Karpas-422 (cell line): ENCODE measurements at regions not wholly inside any gene's neighbourhood (a gene's known extent, or its start where the extent isn't known, plus 50 kb on each side); places are given as distances from the start of the nearest gene placed in this dataset.
"Not testable (repeated sequence)": the region's sequence is repeated elsewhere in the genome, so short reads cannot be mapped to it uniquely, and the experiment has no call there.

Source experiments
- DNase-seq: peaks from one replicate; pipeline ENCODE4 v3.0.0-alpha.2; 2015
- H2AFZ ChIP-seq: fragments of 200-600 bp; sonication (generic); 2 replicates; pipeline ENCODE4 v1.6.1; 2014; ENCODE audit warnings: antibody characterized with exemption, low read length, mixed read lengths
- H3K27ac ChIP-seq: fragments of 200-600 bp; sonication (generic); 2 replicates; pipeline ENCODE4 v1.5.1; 2014; ENCODE audit warnings: mild to moderate bottlenecking, low read length, moderate library complexity
- H3K27me3 ChIP-seq: fragments of 200-600 bp; sonication (generic); 2 replicates; pipeline ENCODE4 v1.6.1; 2014; ENCODE audit warnings: low read length, mixed read lengths
- H3K36me3 ChIP-seq: fragments of 200-600 bp; sonication (generic); 2 replicates; pipeline ENCODE4 v1.6.1; 2014; ENCODE audit warnings: low read length, mixed read lengths; ENCODE audit not compliant: insufficient read depth
- H3K4me1 ChIP-seq: fragments of 200-600 bp; sonication (generic); 2 replicates; pipeline ENCODE4 v1.6.1; 2014; ENCODE audit warnings: mild to moderate bottlenecking, low read length, mixed read lengths
- H3K4me2 ChIP-seq: fragments of 200-600 bp; sonication (generic); 2 replicates; pipeline ENCODE4 v1.6.1; 2014; ENCODE audit warnings: low read length, low read depth, mild to moderate bottlenecking; ENCODE audit not compliant: poor library complexity, severe bottlenecking
- H3K4me3 ChIP-seq: fragments of 200-600 bp; sonication (generic); 2 replicates; pipeline ENCODE4 v1.5.1; 2014; ENCODE audit warnings: mild to moderate bottlenecking, antibody characterized with exemption, low read length, mixed read lengths
- H3K79me2 ChIP-seq: fragments of 200-600 bp; sonication (generic); 2 replicates; pipeline ENCODE4 v1.6.1; 2014; ENCODE audit warnings: mild to moderate bottlenecking, low read length, mixed read lengths
- H3K9ac ChIP-seq: fragments of 200-600 bp; sonication (generic); 2 replicates; pipeline ENCODE4 v1.6.0; 2014; ENCODE audit warnings: low read length
- H3K9me2 ChIP-seq: fragments of 200-600 bp; sonication (generic), shearing (Covaris generic); replicated peaks from 2 replicates; pipeline ENCODE4 v1.6.0; 2014; ENCODE audit warnings: mild to moderate bottlenecking, low read length, moderate library complexity; ENCODE audit not compliant: insufficient read depth
- H3K9me3 ChIP-seq: fragments of 300-700, 200-600 bp; sonication (generic); 2 replicates; pipeline ENCODE4 v1.6.1; 2014; ENCODE audit warnings: low read length, mixed read lengths
- H4K20me1 ChIP-seq: fragments of 200-600 bp; sonication (generic); 2 replicates; pipeline ENCODE4 v1.6.1; 2014; ENCODE audit warnings: mild to moderate bottlenecking, antibody characterized with exemption, low read length, low read depth; ENCODE audit not compliant: insufficient read depth

GRCh38 chr4:91653067-91653466, 650.7 kb upstream of the GRID2 start:
- Histone ChIP-seq H3K36me3 (no peaks in the 10 kb centered on the region), H4K20me1 (no peaks in the 10 kb centered on the region), H3K9ac (no peak overlapping the region), H2AFZ (no peak overlapping the region), H3K4me2 (no peak overlapping the region), H3K79me2 (no peaks in the 10 kb centered on the region), H3K27me3 (no peaks in the 10 kb centered on the region), H3K9me3 (peaks cover 6% of the 10 kb centered on the region), H3K9me2 (no peaks in the 10 kb centered on the region), H3K4me1 (no peaks in the 10 kb centered on the region), H3K4me3 (no peak overlapping the region), H3K27ac (no peak overlapping the region)
- no peak for DNase-seq

GRCh38 chr4:91681091-91681490, 622.7 kb upstream of the GRID2 start:
- no peak overlapping the region for H3K9ac ChIP-seq
- no peak overlapping the region for H3K4me3 ChIP-seq
- no peak overlapping the region for H3K27ac ChIP-seq
- H3K79me2 ChIP-seq = no peaks in the 10 kb centered on the region
- H3K4me1 ChIP-seq = no peaks in the 10 kb centered on the region
- no peak for DNase-seq
- no peaks in the 10 kb centered on the region for H3K36me3 ChIP-seq
- peaks cover 29% of the 10 kb centered on the region for H3K9me3 ChIP-seq
- no peak overlapping the region for H3K4me2 ChIP-seq
- no peak overlapping the region for H2AFZ ChIP-seq
- H3K27me3 ChIP-seq = no peaks in the 10 kb centered on the region
- no peaks in the 10 kb centered on the region for H3K9me2 ChIP-seq
- no peaks in the 10 kb centered on the region for H4K20me1 ChIP-seq

- Histone ChIP-seq H3K36me3 (no peaks in the 10 kb centered on the region), H3K9me2 (no peaks in the 10 kb centered on the region), H3K79me2 (no peaks in the 10 kb centered on the region), H3K27ac (no peak overlapping the region), H3K4me3 (no peak overlapping the region), H3K4me2 (no peak overlapping the region), H3K4me1 (no peaks in the 10 kb centered on the region), H4K20me1 (no peaks in the 10 kb centered on the region), H3K27me3 (no peaks in the 10 kb centered on the region), H2AFZ (no peak overlapping the region), H3K9me3 (peaks cover 26% of the 10 kb centered on the region), H3K9ac (no peak overlapping the region)
- no peak for DNase-seq
Measured at GRCh38 chr4:91681544-91681943, 622.2 kb upstream of the GRID2 start.

DNA sequence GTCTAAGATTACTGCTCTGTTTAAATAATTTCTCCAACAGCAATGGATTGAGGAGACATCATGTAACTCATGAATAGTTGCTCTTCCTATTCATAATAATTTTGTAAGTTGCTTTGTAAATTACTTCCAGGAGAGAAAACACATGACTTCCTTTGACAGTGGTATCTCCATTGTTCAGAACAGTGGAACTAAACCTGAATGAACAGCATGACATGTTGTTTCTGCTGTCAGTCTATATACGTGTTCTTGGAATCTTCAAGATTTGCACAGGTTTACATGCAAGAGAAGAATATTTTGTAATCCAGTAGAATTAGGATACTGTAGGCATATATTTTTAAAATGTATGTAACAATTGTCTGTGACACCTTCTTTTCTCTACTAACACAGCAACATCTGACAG, 618.8 kb upstream of the GRID2 start:
- Histone ChIP-seq H3K4me2 (no peak overlapping the region), H3K27ac (no peak overlapping the region), H3K9ac (no peak overlapping the region), H3K9me3 (peaks cover 20% of the 10 kb centered on the region), H3K36me3 (no peaks in the 10 kb centered on the region), H3K27me3 (no peaks in the 10 kb centered on the region), H2AFZ (no peak overlapping the region), H3K9me2 (no peaks in the 10 kb centered on the region), H3K79me2 (no peaks in the 10 kb centered on the region), H3K4me3 (no peak overlapping the region), H3K4me1 (no peaks in the 10 kb centered on the region), H4K20me1 (no peaks in the 10 kb centered on the region)
- DNase-seq = no peak

GRCh38 chr4:91688413-91688812, 615.4 kb upstream of the GRID2 start:
- no peak overlapping the region for H2AFZ ChIP-seq
- no peaks in the 10 kb centered on the region for H3K9me2 ChIP-seq
- H3K27me3 ChIP-seq = no peaks in the 10 kb centered on the region
- H3K9me3 ChIP-seq = peaks cover 24% of the 10 kb centered on the region
- H4K20me1 ChIP-seq = no peaks in the 10 kb centered on the region
- no peak overlapping the region for H3K9ac ChIP-seq
- DNase-seq = no peak
- no peak overlapping the region for H3K4me3 ChIP-seq
- no peaks in the 10 kb centered on the region for H3K79me2 ChIP-seq
- no peak overlapping the region for H3K27ac ChIP-seq
- H3K4me2 ChIP-seq = no peak overlapping the region
- H3K36me3 ChIP-seq = no peaks in the 10 kb centered on the region
- no peaks in the 10 kb centered on the region for H3K4me1 ChIP-seq

GRCh38 chr4:91699691-91700090, 604.1 kb upstream of the GRID2 start:
- H3K9me3 ChIP-seq = peaks cover 16% of the 10 kb centered on the region; the same call in 1 of the 2 replicates
- DNase-seq, H4K20me1 ChIP-seq, H3K27ac ChIP-seq, H3K4me2 ChIP-seq, H3K9me2 ChIP-seq, H2AFZ ChIP-seq, H3K36me3 ChIP-seq, H3K27me3 ChIP-seq, H3K4me1 ChIP-seq, H3K9ac ChIP-seq, H3K4me3 ChIP-seq, H3K79me2 ChIP-seq: not testable (repeated sequence)

GRCh38 chr4:91729851-91730250, 573.9 kb upstream of the GRID2 start:
- Histone ChIP-seq H3K79me2 (no peaks in the 10 kb centered on the region), H3K27me3 (no peaks in the 10 kb centered on the region), H2AFZ (no peak overlapping the region), H4K20me1 (no peaks in the 10 kb centered on the region), H3K9me3 (peaks cover 31% of the 10 kb centered on the region), H3K4me2 (no peak overlapping the region), H3K4me3 (no peak overlapping the region), H3K4me1 (no peaks in the 10 kb centered on the region), H3K27ac (no peak overlapping the region), H3K36me3 (no peaks in the 10 kb centered on the region), H3K9me2 (no peaks in the 10 kb centered on the region), H3K9ac (no peak overlapping the region)
- no peak for DNase-seq

- H3K9me3 ChIP-seq = peaks cover 17% of the 10 kb centered on the region
- no peaks in the 10 kb centered on the region for H3K79me2 ChIP-seq
- H3K9ac ChIP-seq = no peak overlapping the region
- DNase-seq = no peak
- no peak overlapping the region for H3K27ac ChIP-seq
- no peaks in the 10 kb centered on the region for H3K9me2 ChIP-seq
- no peak overlapping the region for H3K4me2 ChIP-seq
- H3K4me3 ChIP-seq = no peak overlapping the region
- H3K27me3 ChIP-seq = no peaks in the 10 kb centered on the region
- H3K36me3 ChIP-seq = no peaks in the 10 kb centered on the region
- no peaks in the 10 kb centered on the region for H4K20me1 ChIP-seq
- no peak overlapping the region for H2AFZ ChIP-seq
- H3K4me1 ChIP-seq = no peaks in the 10 kb centered on the region
Measured at GRCh38 chr4:91734682-91735081, 569.1 kb upstream of the GRID2 start.

DNA sequence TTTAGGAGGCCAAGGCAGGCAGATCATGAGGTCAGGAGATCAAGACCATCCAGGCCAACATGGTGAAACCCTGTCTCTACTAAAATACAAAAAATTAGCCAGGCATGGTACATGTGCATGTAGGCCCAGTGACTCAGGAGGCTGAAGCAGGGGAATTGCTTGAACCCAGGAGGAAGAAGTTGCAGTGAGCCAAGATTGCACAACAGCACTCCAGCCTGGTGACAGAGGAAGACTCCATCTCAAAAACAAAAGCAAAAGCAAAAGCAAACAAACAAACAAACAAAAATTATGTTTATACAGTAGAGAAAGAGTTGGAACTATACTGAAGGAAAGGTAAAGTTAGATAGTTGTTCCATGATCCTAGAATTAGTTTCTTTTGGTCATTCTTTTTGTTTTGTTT, 564.9 kb upstream of the GRID2 start:
- H3K4me3 ChIP-seq, H3K27ac ChIP-seq, H3K9ac ChIP-seq, H3K79me2 ChIP-seq, H2AFZ ChIP-seq, H3K9me2 ChIP-seq, H3K36me3 ChIP-seq, H4K20me1 ChIP-seq, H3K9me3 ChIP-seq, H3K27me3 ChIP-seq, H3K4me2 ChIP-seq, DNase-seq, H3K4me1 ChIP-seq: not testable (repeated sequence)
